ENCODE measurements at regions not wholly inside any gene's neighbourhood (a gene's known extent, or its start where the extent isn't known, plus 50 kb on each side); places are given as distances from the start of the nearest gene placed in this dataset.

DNA sequence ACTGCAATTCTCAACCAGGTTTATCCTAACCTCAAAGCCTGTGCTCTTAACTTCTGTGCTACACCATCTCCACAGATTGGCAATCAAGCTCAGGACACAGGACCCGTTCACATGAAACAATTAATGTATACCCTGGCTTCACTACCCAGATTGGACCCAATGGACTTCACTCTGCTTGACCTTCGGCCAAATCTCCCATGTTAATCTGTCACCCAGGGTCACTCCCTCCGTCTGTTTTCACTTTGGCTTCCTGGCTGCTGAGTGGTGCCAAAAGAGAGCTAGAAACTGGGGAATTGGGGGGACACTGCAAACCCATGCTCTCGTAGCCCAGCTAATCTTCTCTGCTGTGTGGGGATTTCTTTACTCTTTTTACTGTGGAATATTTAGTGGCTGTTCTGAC lies 216.1 kb upstream of the ZC3H12C start:
- ATAC-seq (no peak), DNase-seq (no peak)
- intact Hi-C loops (cut with micrococcal nuclease) = no loop called here

DNA sequence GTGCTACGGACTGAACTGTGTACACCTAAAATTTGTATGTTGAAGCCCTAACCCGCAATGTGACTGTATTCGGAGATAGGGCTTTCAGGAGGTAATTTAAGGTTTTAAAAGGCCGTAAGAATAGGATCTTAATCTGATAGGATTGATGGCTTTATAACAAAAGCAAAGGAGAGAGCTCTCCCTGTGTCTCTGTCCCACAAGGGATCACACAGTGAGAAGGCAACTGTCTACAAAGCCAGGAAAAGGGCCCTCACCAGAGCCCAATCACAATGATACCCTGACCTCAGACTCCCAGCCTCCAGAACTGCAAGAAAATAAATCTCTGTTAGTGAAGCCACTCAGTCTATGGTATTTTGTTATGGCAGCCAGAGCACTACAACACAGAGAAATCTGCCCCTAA lies 208.7 kb upstream of the ZC3H12C start:
- intact Hi-C loops (cut with micrococcal nuclease) = no loop called here
- no peak for DNase-seq
- no peak for ATAC-seq

DNA sequence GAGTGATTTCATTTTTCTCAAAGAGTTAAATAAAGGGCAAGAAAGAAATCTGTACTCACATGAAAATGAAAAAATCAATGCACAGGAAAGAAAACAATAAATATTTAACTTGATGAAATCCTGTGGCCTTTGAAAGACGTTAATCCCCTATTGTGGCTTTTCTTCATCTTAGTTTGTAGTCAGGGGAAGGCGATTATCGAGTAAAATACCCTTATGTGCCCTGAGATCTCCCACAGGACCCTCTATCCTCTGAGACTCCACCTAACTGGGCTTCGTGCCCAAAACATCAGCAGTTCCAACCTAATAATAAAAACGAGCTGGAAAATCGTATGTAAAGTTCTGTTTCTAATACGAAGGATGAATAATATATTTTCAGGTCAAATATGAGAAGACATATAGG lies 208.2 kb upstream of the ZC3H12C start:
- DNase-seq = no peak
- no peak for ATAC-seq
- intact Hi-C loops (cut with micrococcal nuclease) = no loop called here

DNA sequence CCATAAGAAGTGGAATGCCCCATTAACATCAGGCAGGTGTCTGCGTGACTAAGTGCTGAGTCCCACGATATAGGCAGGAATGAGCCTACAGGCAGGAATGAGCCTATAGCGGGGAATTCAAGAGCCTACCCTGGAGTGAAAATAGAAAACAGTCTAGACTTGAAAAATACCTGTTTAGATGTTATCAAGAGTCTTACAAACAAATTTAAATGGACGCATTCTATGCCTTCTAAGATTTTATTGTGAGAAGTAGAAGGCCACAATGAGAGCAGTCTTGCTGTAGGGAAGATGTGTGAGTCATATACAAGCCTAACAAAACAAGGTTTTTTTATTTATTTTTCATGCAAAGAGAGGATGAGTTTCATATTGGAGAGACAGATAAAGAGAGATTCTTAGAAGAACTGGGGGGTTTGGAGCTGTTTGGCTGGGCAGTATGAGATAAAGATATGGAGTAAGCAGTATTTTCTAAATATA lies 200.8 kb upstream of the ZC3H12C start:
- intact Hi-C loops (cut with micrococcal nuclease) = no loop called here
- ATAC-seq = no peak
- DNase-seq = no peak

DNA sequence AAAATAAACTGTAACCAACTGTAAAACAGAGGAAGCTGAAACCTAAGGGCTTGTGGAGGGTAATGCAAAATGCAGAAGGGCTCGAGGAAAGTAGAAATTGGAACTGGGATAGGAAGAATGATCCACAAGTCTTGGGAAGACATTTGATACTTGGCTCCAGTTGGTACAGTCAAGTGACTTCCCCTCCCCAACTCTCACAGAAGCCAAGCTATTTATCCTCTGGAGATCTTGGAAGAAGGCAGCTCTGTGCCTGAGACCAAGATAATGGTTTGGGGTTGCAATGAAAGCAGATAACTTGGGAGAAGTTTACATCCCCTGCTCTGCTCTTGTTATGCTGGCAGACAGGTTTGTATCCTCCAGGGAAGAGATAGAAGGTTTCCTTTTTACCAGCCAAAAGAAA lies 198.9 kb upstream of the ZC3H12C start:
- intact Hi-C loops (cut with micrococcal nuclease) = no loop called here
- DNase-seq (no peak), ATAC-seq (no peak)

DNA sequence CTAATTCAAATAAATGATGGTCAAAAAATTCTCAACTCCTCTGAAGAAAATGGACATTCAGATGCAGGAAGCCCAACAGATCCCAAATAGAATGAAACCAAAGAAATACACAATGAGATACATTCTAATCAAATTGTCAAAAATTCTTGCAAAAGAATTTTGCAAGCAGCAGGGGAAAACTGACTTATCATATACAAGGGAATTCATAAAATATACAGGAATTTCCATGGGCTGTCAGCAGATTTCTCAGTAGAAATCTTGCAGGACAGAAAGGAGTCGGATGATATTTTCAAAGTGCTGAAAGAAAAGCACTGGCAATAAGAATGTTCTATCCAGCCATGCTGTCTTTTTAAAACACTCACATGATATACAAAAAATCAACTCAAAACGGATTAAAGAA lies 194.6 kb upstream of the ZC3H12C start:
- ATAC-seq (no peak), DNase-seq (no peak)
- intact Hi-C loops (cut with micrococcal nuclease) = no loop called here

DNA sequence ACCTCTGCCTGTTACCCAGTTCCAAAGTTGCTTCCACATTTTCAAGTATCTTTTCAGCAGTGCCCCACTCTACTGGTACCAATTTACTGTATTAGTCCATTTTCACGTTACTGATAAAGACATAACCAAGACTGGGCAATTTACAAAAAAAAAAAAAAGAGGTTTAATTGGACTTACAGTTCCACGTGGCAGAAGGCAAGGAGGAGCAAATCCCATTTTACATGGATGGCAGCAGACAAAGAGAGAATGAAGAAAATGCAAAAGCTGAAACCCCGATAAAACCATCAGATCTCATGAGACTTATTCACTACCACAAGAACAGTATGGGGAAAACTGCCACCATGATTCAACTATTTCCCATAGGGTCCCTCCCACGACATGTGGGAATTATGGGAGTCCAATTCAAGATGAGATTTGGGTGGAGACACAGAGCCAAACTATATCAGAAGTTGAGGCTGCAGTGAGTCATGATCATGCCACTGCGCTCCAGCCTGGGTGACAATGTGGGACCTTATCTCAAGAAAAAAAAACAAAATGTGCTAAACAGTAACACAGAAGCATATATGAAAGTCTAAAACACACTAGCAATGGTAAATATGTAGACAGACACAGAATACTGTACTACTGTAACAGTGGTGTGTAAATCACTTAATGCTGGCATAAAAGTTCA lies 190.3 kb upstream of the ZC3H12C start:
- intact Hi-C loops (cut with micrococcal nuclease) = no loop called here
- ATAC-seq (no peak), DNase-seq (no peak)

DNA sequence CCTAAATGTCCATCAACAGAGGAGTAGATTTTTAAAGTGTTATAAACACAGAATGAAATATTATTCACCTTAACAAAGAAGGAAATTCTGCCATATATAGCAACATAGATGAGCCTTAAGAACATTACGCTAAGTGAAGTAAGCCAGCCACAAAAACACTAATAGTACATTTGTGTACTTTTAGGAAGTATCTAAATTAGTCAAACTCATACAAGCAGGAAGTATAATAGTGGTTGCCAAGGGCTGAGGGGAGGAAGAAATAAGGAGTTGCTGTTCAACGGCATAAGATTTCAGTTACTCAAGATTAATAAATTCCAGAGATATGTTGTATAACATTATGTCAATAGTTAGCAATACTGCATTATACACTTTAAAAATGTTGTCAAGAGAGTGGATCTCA lies 181.7 kb upstream of the ZC3H12C start:
- DNase-seq (no peak), ATAC-seq (no peak)
- intact Hi-C loops (cut with micrococcal nuclease) = no loop called here

DNA sequence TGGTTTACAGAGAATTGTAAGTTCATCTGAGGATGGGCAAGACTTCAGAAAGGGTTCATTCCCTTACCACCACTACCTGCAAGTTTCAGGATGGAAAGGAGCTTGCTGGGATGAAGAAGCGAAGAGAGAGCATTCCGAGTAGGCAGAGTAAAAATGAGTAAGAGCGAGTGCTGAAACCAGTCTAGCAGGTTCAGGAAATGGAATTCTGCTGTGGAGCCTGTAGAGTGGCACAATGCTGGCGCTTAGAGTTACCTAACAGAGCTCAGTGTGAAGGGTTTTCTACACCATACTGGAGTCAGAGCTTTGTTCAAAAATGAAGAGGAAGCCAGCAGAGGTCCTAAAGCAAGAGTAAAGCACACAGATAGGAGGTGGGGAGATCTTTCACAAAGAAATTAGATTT lies 179.2 kb upstream of the ZC3H12C start:
- DNase-seq (no peak), ATAC-seq (no peak)
- intact Hi-C loops (cut with micrococcal nuclease) = no loop called here

DNA sequence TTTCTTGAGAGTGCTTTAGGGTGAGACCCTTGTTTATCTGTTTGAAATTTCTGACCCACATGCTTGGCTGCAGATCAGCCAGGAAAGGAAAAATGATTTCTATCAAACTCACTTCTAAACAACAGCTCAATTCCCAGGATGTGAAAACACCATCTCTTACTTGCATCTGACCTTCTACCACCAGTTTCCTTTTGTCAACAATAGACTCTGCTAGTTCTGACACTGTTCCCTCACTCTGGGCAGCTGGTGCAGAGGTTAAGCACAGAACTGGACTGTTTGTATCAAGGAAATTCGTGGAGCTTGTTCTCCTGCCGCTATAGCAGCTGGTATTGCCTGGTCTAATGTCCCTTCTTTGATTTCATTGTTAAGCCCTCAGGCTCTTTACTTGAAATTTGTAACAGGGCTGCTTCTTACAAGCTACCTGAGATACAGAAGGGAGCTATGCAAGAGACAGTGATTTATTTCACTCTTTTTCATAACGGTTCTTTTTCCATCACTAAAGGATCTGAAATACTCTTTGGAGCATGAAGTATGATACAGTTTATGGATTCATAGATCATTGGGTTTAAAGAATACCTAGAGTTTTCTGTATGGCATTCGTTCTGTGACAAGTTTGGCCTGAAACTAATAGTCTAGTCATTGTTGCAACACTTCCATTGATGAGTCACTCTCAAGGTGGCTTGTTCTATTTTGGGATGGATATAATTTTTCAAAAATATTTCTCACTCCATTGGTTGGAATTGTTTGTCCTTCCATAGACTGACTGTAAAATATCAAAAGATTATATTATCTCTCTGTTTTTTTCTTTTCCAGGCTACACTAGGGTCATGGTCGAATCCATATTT lies 178.2 kb upstream of the ZC3H12C start:
- intact Hi-C loops (cut with micrococcal nuclease) = no loop called here
- DNase-seq (no peak), ATAC-seq (no peak)

DNA sequence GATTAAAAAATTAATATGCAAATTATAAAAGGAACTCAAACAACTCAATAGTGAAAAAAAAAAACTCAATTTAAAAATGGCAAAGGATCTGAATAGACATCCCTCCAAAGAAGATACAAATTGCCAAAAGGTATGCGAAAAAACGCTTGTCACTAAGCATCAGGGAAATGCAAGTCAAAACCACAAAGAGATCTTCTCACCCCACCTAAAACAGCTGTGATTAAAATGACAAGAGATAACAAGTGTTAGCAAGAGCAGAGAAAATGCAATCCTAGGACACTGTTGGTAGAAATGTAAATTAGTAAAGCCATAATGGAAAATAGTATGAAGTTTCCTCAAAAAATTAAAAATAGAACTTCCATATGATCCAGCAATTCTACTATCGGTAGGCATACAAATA lies 166.3 kb upstream of the ZC3H12C start:
- intact Hi-C loops (cut with micrococcal nuclease) = no loop called here
- DNase-seq (no peak), ATAC-seq (no peak)

DNA sequence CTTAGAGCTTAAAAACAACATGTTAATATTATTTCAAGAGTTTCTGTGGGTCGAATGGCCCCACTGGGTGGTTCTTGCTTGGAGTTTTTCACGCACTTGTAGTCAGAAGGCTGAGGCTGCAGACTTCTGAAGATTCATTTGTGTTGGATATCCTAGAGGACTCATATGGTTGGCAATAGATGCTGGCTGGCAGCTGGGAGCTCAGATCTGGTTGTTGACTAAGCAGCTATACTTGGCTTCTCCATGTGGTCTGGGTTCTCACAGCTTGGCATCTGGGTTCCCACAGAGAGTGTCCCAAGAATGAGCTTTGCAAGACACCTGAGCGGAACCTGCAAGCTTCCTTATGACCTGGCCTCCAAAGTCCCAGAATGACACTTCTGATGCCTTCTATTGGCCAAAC lies 163.9 kb upstream of the ZC3H12C start:
- DNase-seq (no peak), ATAC-seq (no peak)
- intact Hi-C loops (cut with micrococcal nuclease) = no loop called here

DNA sequence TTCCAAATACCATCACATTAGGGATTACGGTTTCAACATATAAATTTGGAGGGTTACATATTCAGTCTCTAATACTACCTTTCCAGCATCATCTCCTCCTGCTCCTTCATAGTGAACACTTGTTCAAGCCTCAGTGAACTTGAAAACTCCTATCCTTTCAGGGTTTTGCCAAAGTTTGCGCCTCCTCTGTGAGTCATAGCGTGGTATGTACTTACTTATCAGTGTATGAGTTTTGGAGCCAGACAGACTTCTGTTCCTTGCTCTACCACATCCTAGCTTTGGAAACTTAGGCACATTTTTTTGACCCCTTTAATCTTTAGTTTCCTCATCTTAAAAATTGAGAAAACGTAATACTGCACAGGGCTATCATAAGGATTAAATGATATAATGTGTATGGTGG lies 160.1 kb upstream of the ZC3H12C start:
- ATAC-seq (no peak), DNase-seq (no peak)
- intact Hi-C loops (cut with micrococcal nuclease) = no loop called here

DNA sequence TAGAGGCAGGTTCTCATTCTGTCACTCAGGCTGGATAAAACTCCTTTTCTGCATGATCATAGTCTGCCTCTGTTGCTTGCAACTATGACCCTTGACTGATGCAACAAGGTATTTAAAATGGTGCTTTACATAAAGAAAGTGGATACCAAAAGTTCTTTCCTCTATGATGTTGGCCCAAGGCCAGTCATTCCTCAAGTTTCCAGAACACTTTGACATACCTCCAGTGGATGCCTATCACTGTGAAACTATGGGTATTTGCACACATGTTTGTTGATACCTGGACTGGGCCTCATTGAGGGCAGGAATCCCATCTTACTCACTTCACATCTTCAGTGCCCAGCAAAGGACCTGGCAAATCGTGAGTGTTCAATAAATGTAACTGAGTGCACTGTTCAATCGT lies 159.0 kb upstream of the ZC3H12C start:
- DNase-seq (no peak), ATAC-seq (no peak)
- intact Hi-C loops (cut with micrococcal nuclease) = no loop called here

DNA sequence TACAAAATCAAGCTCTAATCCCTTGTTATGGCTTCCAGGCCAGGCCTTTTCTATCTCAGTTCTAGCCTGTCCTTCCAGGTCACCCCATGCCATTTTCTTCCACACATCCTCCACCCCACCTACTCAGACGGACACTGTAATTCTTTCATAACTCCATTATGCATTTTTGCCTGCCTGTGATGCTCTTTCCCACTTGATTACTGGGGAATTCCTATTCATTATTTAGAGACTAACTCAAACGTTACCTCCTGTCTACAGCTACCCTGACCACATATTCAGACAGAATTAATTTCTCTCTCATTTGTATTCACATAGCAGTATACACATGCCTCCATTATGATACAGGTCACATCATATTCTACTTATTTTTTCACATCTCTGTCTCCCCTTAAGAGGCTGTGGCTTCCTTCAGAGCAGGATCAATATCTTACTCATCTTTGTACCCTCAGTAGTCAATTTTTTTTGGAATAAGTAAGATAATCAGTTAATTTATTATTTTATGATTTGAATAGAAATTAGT lies 156.5 kb upstream of the ZC3H12C start:
- intact Hi-C loops (cut with micrococcal nuclease) = no loop called here
- ATAC-seq (no peak), DNase-seq (no peak)

DNA sequence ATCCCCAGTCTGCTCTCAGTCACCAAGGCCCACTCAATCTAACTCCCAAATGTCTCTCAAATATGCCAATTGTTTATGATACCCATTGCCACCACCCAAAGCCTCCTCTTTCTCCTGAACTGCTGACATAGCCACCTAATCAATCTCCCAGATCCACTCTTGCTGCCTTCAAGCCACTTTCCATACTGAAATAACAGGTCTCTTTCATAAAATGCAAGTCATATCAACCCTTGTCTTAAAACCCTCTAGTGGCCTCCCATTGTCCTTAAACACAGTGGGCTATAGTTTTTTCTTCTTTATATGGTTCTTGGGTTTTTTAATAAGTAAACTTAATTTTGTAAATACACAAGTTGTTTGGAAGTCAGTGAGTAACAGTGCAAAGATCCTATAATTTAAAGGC lies 155.2 kb upstream of the ZC3H12C start:
- DNase-seq (no peak), ATAC-seq (no peak)
- intact Hi-C loops (cut with micrococcal nuclease) = no loop called here

DNA sequence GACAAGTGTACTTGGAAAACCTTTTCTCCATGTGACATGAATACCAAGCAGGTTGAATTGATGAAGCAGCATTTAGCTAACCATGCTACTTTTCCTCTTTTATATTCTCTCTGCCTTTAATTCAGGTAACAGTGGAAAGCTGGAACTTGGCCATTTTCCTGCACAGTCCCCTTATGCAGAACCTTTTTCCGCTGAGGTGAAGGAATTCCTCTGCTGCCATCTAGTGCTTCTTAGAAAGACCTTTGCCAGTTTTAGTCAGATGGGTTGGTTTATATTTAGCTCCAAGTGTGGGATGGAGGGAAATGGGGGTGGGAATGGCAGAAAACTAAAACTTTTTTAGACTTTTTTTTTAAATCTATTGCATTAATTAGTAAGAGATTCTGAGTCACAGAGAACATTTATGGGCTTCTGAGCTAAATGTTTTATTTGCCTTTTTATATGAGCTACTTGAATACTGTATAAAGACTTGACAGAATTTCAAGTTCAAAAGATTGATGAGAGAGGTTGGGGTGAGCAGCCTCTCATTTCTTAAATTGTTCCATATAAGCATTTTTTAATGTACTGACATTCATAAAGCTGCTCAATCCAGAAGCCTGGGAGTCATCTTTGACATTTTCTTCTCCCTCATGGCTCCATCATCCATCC lies 153.9 kb upstream of the ZC3H12C start:
- peak; percentile 77 for ATAC-seq
- intact Hi-C loops (cut with micrococcal nuclease) = no loop called here
- no peak for DNase-seq

DNA sequence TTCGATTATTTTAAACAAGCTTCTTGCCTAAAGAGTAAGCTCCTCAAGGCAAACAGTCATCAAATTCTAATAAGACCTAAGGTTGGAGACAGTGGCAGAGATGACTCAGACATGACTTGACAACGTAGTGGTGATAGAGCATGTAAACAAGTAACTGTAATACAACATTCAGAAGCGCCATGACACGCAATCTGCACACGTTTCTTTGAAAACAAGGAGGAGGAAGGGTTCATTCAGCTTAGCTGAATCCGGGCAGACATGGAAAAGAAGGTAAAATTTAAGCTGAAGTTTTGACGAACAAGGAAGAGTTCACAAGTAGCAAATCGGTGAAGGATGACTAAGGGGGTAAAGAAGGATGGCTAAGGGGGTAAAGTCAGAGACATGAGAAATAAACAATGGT lies 152.4 kb upstream of the ZC3H12C start:
- DNase-seq = no peak
- ATAC-seq = no peak
- intact Hi-C loops (cut with micrococcal nuclease) = loop anchor here (10.0 kb wide), 1 partner anchor 254 kb away; no protein-coding TSS in a partner anchor

DNA sequence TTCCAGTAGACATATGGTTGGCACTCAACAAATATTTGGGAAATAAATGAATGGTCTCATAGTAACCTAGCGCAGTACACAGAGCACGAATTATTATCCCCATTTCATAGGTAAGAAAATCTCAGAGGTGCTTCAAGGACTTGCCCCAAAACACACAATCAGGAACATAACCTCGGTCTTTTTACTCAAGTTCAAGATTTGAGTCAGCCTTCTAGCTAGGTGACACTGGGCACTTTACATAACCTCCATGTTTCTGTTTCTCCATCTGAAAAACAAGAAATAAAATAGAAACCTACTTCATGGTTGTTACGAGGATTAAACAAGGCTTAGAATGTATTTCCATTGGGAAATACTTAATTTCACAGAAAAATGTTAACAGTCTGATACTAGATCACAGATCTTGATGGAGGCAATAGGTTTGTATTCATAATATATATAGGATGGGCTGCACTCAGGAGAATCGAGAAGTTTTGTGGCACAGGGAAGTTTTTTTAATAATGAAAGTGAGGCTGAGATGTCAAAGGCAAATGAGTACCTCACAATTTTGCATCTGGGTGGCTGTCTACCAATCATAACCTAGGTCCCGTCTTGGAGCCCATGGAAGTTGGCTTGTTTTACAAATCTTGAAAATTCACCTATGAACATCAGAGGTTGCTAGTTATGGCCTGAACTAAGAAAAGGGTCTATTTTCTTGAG lies 147.4 kb upstream of the ZC3H12C start:
- intact Hi-C loops (cut with micrococcal nuclease) = loop anchor here (5.0 to 10.0 kb wide), 2 partner anchors 147 to 249 kb away; partner anchors contain the start of gene ZC3H12C
- ATAC-seq = peak; percentile 33
- no peak for DNase-seq

Measured in left ventricle myocardium superior (tissue), 1 donor.